GM12878 (cell line): ENCODE measurements at regions not wholly inside any gene's neighbourhood (a gene's known extent, or its start where the extent isn't known, plus 50 kb on each side); places are given as distances from the start of the nearest gene placed in this dataset.

Experiments
- ATAC-seq: fragments of 200-7000 bp; cut with Tn5 transposase; 3 replicates; pipeline ENCODE4 v1.9.1; 2020; ENCODE audit warnings: mild to moderate bottlenecking, moderate library complexity
- BruUV-seq: library from RNA; stranded (reverse); fragments of 400-500 nt; replicated peaks from 2 replicates; lab custom pipeline; 2021; lab: Mats Ljungman, UMichigan
- CTCF ChIA-PET: fragments of 300-600 bp; sonication (Branson Sonifier 250); formaldehyde crosslinking; extraction: SDS; loops from one replicate; lab custom pipeline; 2021; ENCODE audit warnings: inconsistent platforms; lab: Yijun Ruan, JAX
- POLR2A ChIA-PET: fragments of 350-600 bp; formaldehyde crosslinking; extraction: SDS; loops from one replicate; lab custom pipeline; 2021; ENCODE audit warnings: inconsistent platforms; lab: Charles Lee
- RAD21 ChIA-PET: fragments of 300-600 bp; sonication (Branson Sonifier 250); formaldehyde crosslinking; loops from one replicate; lab custom pipeline; 2023; ENCODE audit warnings: antibody characterized with exemption; ENCODE audit not compliant: unreplicated experiment; lab: Charles Lee
- SMC1A ChIA-PET: fragments of 300-600 bp; sonication (Branson Sonifier 250); formaldehyde crosslinking; loops from one replicate; lab custom pipeline; 2023; ENCODE audit not compliant: unreplicated experiment, uncharacterized antibody; lab: Charles Lee
- DNase-seq: peaks from one replicate; pipeline ENCODE4 v3.0.0-alpha.2; 2011; ENCODE audit warnings: low read depth, low spot score
- FAIRE-seq: peaks from 3 replicates; lab custom pipeline; 2011; peaks lifted over from hg19 to GRCh38; lab: Jason Lieb, UNC
- H2AFZ ChIP-seq: 2 replicates; pipeline ENCODE4 v1.6.0; 2011; ENCODE audit warnings: low read depth, low read length, control low read depth; ENCODE audit not compliant: control insufficient read depth
- H3K27ac ChIP-seq: 2 replicates; pipeline ENCODE4 v1.5.1; 2011; ENCODE audit warnings: control low read depth; ENCODE audit not compliant: control insufficient read depth, insufficient read depth
- H3K27me3 ChIP-seq, 2 experiments: replicated peaks in 1 of 2; 2 replicates each; pipeline versions ENCODE4 v1.6.0 to v1.6.1; 2011; ENCODE audit warnings: low read length in 1 of 2; ENCODE audit not compliant: control insufficient read depth in 2 of 2, insufficient read depth in 2 of 2
- H3K36me3 ChIP-seq, 2 experiments: 2 replicates each; pipeline ENCODE4 v1.5.1; 2011; ENCODE audit warnings: low read length in 1 of 2; ENCODE audit not compliant: control insufficient read depth in 2 of 2, insufficient read depth in 2 of 2
- H3K4me1 ChIP-seq: 2 replicates; pipeline ENCODE4 v1.6.1; 2011; ENCODE audit warnings: mild to moderate bottlenecking, low read length, moderate library complexity, mixed read lengths; ENCODE audit not compliant: control insufficient read depth, insufficient read depth
- H3K4me2 ChIP-seq: 2 replicates; pipeline ENCODE4 v1.6.0; 2011; ENCODE audit warnings: control low read depth; ENCODE audit not compliant: control insufficient read depth, insufficient read depth
- H3K4me3 ChIP-seq: fragments of 200-600 bp; sonication (generic); 2 replicates; pipeline ENCODE4 v1.5.1; 2016
- H3K79me2 ChIP-seq: 2 replicates; pipeline ENCODE4 v1.6.0; 2011; ENCODE audit warnings: low read length; ENCODE audit not compliant: control insufficient read depth, insufficient read depth
- H3K9ac ChIP-seq: 2 replicates; pipeline ENCODE4 v1.8.0; 2011; ENCODE audit warnings: low read length, control low read depth, mixed read lengths; ENCODE audit not compliant: control insufficient read depth, insufficient read depth
- H3K9me3 ChIP-seq: replicated peaks from 3 replicates; pipeline ENCODE4 v1.5.1; 2011; ENCODE audit warnings: mild to moderate bottlenecking, low read length; ENCODE audit not compliant: control insufficient read depth, insufficient read depth
- H4K20me1 ChIP-seq: 2 replicates; pipeline ENCODE4 v1.6.0; 2011; ENCODE audit not compliant: control insufficient read depth, insufficient read depth
- FOS ChIP-seq: IDR thresholded peaks from 3 replicates; pipeline ENCODE4 v1.6.1; 2011; ENCODE audit warnings: borderline replicate concordance; ENCODE audit not compliant: insufficient read length; ENCODE audit errors: extremely low read depth
- GABPA ChIP-seq: IDR thresholded peaks from 2 replicates; pipeline ENCODE4 v1.6.1; 2014; ENCODE audit warnings: antibody characterized with exemption, low read depth, mild to moderate bottlenecking, inconsistent platforms
- HDAC2 ChIP-seq: fragments of 200-600 bp; sonication (generic); IDR thresholded peaks from 2 replicates; pipeline ENCODE4 v1.6.1; 2017
- HDAC6 ChIP-seq: fragments of 200-600 bp; sonication (generic); IDR thresholded peaks from one replicate; pipeline ENCODE4 v1.8.0; 2017; ENCODE audit warnings: antibody characterized with exemption; ENCODE audit not compliant: unreplicated experiment
- LARP7 ChIP-seq: fragments of 450-650 bp; IDR thresholded peaks from 2 replicates; pipeline ENCODE4 v1.6.1; 2017; ENCODE audit warnings: mild to moderate bottlenecking
- NFIC ChIP-seq: IDR thresholded peaks from 2 replicates; pipeline ENCODE4 v1.6.1; 2012; ENCODE audit warnings: low read depth, mild to moderate bottlenecking, inconsistent platforms, low read length, moderate library complexity
- PML ChIP-seq: IDR thresholded peaks from 2 replicates; pipeline ENCODE4 v1.6.1; 2012; ENCODE audit warnings: low read length, inconsistent platforms
- RBBP5 ChIP-seq: fragments of 200-600 bp; sonication (generic); conservative IDR thresholded peaks from 2 replicates; pipeline ENCODE4 v1.6.1; 2016
- RFX5 ChIP-seq: IDR thresholded peaks from 2 replicates; pipeline ENCODE4 v1.6.1; 2011; ENCODE audit warnings: low read depth, low read length, improper control_type of control experiment
- SIN3A ChIP-seq: IDR thresholded peaks from 2 replicates; pipeline ENCODE4 v1.6.1; 2012; ENCODE audit warnings: low read depth, low read length, improper control_type of control experiment
- STAT3 ChIP-seq: IDR thresholded peaks from 2 replicates; pipeline ENCODE4 v1.6.1; 2011; ENCODE audit warnings: low read depth, low read length, improper control_type of control experiment
- ZNF207 ChIP-seq: fragments of 450-650 bp; IDR thresholded peaks from 2 replicates; pipeline ENCODE4 v1.6.1; 2014; ENCODE audit warnings: antibody characterized with exemption, mild to moderate bottlenecking, borderline replicate concordance
- ZNF592 ChIP-seq: fragments of 450-650 bp; IDR thresholded peaks from 2 replicates; pipeline ENCODE4 v1.6.1; 2017; ENCODE audit warnings: mild to moderate bottlenecking, moderate library complexity
- WGBS: methylation state at CpG from one replicate; pipeline ENCODE4 v1.1.6; 2016; ENCODE audit warnings: low lambda C conversion rate; ENCODE audit not compliant: insufficient replicate concordance, insufficient coverage; ENCODE audit errors: missing lambda C conversion rate; 5-methylcytosine and 5-hydroxymethylcytosine counted together
- in situ Hi-C: fragments of 300-500 bp; cut with MboI; formaldehyde crosslinking; loops from 9 replicates; pipeline ENCODE4 v1.14.3; 2018; ENCODE audit warnings: mixed read lengths
- intact Hi-C: fragments of 100-400 bp; cut with micrococcal nuclease; formaldehyde crosslinking; loops from one replicate; pipeline ENCODE4 v1.14.2; 2022; ENCODE audit not compliant: unreplicated experiment
- TF ChIP-seq, protein P1 (sequence below): fragments of 450-650 bp; IDR thresholded peaks from 2 replicates; pipeline ENCODE4 v1.6.1; 2017; ENCODE audit warnings: mild to moderate bottlenecking, low read depth, inconsistent platforms; ENCODE audit not compliant: poor library complexity, severe bottlenecking
- TF ChIP-seq, protein P2 (sequence below): IDR thresholded peaks from 2 replicates; pipeline ENCODE4 v1.6.1; 2011; ENCODE audit warnings: low read depth, low read length, improper control_type of control experiment, borderline replicate concordance
- TF ChIP-seq, protein P3 (sequence below): fragments of 450-650 bp; formaldehyde crosslinking; IDR thresholded peaks from 2 replicates; pipeline ENCODE4 v1.4.0; 2020; ENCODE audit warnings: mild to moderate bottlenecking, moderate library complexity

- Histone ChIP-seq H3K36me3 (no peaks in the 10 kb centered on the region), H4K20me1 (no peaks in the 10 kb centered on the region), H3K9me3 (no peaks in the 10 kb centered on the region), H3K4me1 (no peaks in the 10 kb centered on the region), H3K4me2 (no peak overlapping the region), H3K27me3 (no peaks in the 10 kb centered on the region), H3K4me3 (no peak overlapping the region), H2AFZ (no peak overlapping the region), H3K79me2 (no peaks in the 10 kb centered on the region), H3K9ac (no peak overlapping the region), H3K27ac (no peak overlapping the region)
- DNase-seq (no peak), FAIRE-seq (no peak), ATAC-seq (no peak)
- ChIA-PET CTCF (no interaction called here), RAD21 (no interaction called here), POLR2A (no interaction called here), SMC1A (interaction anchor here (1.0 kb wide), 1 partner anchor 19 kb away, joined by 3 read pairs; no protein-coding TSS in a partner anchor)
- WGBS: 10% methylated on average over 1 of the region's 1 CpG
- BruUV-seq: no TSS peak
- intact Hi-C loops: no loop called here
- in situ Hi-C loops: no loop called here
- TF ChIP-seq GABPA (no peak), SIN3A (no peak), HDAC6 (no peak), NFIC (no peak), RFX5 (no peak), ZNF592 (no peak), RBBP5 (no peak), ZNF207 (no peak), LARP7 (no peak), PML (no peak), HDAC2 (no peak), FOS (no peak), STAT3 (no peak)
- TF ChIP-seq, protein P1, sequence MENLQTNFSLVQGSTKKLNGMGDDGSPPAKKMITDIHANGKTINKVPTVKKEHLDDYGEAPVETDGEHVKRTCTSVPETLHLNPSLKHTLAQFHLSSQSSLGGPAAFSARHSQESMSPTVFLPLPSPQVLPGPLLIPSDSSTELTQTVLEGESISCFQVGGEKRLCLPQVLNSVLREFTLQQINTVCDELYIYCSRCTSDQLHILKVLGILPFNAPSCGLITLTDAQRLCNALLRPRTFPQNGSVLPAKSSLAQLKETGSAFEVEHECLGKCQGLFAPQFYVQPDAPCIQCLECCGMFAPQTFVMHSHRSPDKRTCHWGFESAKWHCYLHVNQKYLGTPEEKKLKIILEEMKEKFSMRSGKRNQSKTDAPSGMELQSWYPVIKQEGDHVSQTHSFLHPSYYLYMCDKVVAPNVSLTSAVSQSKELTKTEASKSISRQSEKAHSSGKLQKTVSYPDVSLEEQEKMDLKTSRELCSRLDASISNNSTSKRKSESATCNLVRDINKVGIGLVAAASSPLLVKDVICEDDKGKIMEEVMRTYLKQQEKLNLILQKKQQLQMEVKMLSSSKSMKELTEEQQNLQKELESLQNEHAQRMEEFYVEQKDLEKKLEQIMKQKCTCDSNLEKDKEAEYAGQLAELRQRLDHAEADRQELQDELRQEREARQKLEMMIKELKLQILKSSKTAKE: no peak
- TF ChIP-seq, protein P2, sequence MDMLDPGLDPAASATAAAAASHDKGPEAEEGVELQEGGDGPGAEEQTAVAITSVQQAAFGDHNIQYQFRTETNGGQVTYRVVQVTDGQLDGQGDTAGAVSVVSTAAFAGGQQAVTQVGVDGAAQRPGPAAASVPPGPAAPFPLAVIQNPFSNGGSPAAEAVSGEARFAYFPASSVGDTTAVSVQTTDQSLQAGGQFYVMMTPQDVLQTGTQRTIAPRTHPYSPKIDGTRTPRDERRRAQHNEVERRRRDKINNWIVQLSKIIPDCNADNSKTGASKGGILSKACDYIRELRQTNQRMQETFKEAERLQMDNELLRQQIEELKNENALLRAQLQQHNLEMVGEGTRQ: no peak
- TF ChIP-seq, protein P3, sequence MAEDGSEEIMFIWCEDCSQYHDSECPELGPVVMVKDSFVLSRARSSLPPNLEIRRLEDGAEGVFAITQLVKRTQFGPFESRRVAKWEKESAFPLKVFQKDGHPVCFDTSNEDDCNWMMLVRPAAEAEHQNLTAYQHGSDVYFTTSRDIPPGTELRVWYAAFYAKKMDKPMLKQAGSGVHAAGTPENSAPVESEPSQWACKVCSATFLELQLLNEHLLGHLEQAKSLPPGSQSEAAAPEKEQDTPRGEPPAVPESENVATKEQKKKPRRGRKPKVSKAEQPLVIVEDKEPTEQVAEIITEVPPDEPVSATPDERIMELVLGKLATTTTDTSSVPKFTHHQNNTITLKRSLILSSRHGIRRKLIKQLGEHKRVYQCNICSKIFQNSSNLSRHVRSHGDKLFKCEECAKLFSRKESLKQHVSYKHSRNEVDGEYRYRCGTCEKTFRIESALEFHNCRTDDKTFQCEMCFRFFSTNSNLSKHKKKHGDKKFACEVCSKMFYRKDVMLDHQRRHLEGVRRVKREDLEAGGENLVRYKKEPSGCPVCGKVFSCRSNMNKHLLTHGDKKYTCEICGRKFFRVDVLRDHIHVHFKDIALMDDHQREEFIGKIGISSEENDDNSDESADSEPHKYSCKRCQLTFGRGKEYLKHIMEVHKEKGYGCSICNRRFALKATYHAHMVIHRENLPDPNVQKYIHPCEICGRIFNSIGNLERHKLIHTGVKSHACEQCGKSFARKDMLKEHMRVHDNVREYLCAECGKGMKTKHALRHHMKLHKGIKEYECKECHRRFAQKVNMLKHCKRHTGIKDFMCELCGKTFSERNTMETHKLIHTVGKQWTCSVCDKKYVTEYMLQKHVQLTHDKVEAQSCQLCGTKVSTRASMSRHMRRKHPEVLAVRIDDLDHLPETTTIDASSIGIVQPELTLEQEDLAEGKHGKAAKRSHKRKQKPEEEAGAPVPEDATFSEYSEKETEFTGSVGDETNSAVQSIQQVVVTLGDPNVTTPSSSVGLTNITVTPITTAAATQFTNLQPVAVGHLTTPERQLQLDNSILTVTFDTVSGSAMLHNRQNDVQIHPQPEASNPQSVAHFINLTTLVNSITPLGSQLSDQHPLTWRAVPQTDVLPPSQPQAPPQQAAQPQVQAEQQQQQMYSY (CRISPR knock-in tag): no peak
Observed at GRCh38 chr11:42170601-42171000, 711.1 kb upstream of the LRRC4C start.
